MCF 10A (cell line): ENCODE measurements at regions not wholly inside any gene's neighbourhood (a gene's known extent, or its start where the extent isn't known, plus 50 kb on each side); places are given as distances from the start of the nearest gene placed in this dataset.

Experiments
- BruUV-seq: library from RNA; stranded (reverse); fragments of 400-500 nt; replicated peaks from 2 replicates; lab custom pipeline; 2021; lab: Mats Ljungman, UMichigan
- CTCF ChIA-PET: fragments of 300-600 bp; sonication (Branson Sonifier 250); formaldehyde crosslinking; extraction: SDS; loops from one replicate; lab custom pipeline; 2021; ENCODE audit warnings: antibody characterized with exemption, inconsistent platforms; lab: Yijun Ruan, JAX
- POLR2A ChIA-PET: fragments of 300-600, 350-650 bp; sonication (Branson Sonifier 250); formaldehyde crosslinking; extraction: SDS; loops from one replicate; lab custom pipeline; 2020; ENCODE audit warnings: antibody characterized with exemption, inconsistent platforms; lab: Yijun Ruan, JAX
- DNase-seq: peaks from one replicate; pipeline ENCODE4 v3.0.0-alpha.2; 2018; ENCODE audit not compliant: unreplicated experiment
- H3K27ac Mint-ChIP-seq: one replicate; pipeline ENCODE4 v1.8.0; 2022; ENCODE audit warnings: mild to moderate bottlenecking, low read depth, mixed read lengths; ENCODE audit not compliant: unreplicated experiment
- H3K27me3 Mint-ChIP-seq: one replicate; pipeline ENCODE4 v1.8.0; 2022; ENCODE audit warnings: mixed read lengths; ENCODE audit not compliant: insufficient read depth, unreplicated experiment
- H3K36me3 Mint-ChIP-seq: one replicate; pipeline ENCODE4 v1.8.0; 2022; ENCODE audit warnings: mild to moderate bottlenecking, moderate library complexity, mixed read lengths; ENCODE audit not compliant: insufficient read depth, unreplicated experiment
- H3K4me1 Mint-ChIP-seq: one replicate; pipeline ENCODE4 v1.8.0; 2022; ENCODE audit warnings: mixed read lengths; ENCODE audit not compliant: insufficient read depth, unreplicated experiment
- H3K4me3 Mint-ChIP-seq: one replicate; pipeline ENCODE4 v1.8.0; 2022; ENCODE audit warnings: mild to moderate bottlenecking, moderate library complexity, mixed read lengths; ENCODE audit not compliant: unreplicated experiment
- H3K9me3 Mint-ChIP-seq: one replicate; pipeline ENCODE4 v1.8.0; 2022; ENCODE audit warnings: mixed read lengths; ENCODE audit not compliant: unreplicated experiment
- intact Hi-C: fragments of 100-400 bp; cut with micrococcal nuclease; formaldehyde crosslinking; loops from 2 replicates; pipeline ENCODE4 v1.14.1; 2022
- TF ChIP-seq, protein P1 (sequence below): fragments of 200-600 bp; IDR thresholded peaks from one replicate; pipeline ENCODE4 v1.8.0; 2022; ENCODE audit warnings: antibody characterized with exemption, mild to moderate bottlenecking; ENCODE audit not compliant: unreplicated experiment

DNA sequence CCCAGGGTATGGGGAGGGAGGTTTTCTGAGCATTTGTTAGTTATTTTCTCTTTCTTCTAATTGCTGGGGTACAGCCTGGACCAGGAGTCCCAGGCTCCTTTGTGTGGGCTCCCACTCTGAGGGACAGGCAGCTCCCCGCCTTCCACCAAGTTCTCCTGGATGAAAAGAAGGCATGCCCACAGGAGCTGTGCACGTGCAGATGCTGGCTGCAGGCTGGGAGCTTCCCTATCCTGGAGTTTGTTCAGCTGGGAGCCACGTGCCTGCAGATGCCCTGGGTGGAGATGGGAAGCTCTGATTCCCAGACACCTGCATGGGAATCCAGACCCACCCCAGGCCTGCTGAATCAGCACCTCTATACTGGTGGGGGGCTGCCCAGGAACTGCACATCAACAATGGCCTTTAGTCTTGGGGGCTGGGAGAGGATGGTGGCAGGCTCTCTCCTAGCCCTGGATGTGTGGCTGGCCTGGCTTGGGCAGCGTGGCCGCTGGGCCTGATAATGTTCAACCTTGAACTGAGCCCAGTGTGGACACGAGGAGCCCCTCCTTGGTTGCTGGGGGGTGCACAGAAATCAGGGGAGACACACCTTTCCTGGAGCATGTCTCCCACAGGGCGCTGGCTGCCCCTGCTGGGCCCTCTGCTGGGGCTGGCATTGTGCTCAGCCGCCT, 233.6 kb upstream of the HS6ST1 start:
- TF ChIP-seq, protein P1, sequence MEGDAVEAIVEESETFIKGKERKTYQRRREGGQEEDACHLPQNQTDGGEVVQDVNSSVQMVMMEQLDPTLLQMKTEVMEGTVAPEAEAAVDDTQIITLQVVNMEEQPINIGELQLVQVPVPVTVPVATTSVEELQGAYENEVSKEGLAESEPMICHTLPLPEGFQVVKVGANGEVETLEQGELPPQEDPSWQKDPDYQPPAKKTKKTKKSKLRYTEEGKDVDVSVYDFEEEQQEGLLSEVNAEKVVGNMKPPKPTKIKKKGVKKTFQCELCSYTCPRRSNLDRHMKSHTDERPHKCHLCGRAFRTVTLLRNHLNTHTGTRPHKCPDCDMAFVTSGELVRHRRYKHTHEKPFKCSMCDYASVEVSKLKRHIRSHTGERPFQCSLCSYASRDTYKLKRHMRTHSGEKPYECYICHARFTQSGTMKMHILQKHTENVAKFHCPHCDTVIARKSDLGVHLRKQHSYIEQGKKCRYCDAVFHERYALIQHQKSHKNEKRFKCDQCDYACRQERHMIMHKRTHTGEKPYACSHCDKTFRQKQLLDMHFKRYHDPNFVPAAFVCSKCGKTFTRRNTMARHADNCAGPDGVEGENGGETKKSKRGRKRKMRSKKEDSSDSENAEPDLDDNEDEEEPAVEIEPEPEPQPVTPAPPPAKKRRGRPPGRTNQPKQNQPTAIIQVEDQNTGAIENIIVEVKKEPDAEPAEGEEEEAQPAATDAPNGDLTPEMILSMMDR, result no peak
- peaks cover 4% of the 10 kb centered on the region for H3K9me3 Mint-ChIP-seq
- no peaks in the 10 kb centered on the region for H3K27me3 Mint-ChIP-seq
- no TSS peak for BruUV-seq
- no peak overlapping the region for H3K27ac Mint-ChIP-seq
- DNase-seq, result no peak
- H3K4me3 Mint-ChIP-seq, result no peak overlapping the region
- H3K4me1 Mint-ChIP-seq, result no peaks in the 10 kb centered on the region
- ChIA-PET CTCF (no interaction called here), POLR2A (no interaction called here)
- H3K36me3 Mint-ChIP-seq, result no peaks in the 10 kb centered on the region
- intact Hi-C loops, result no loop called here

GRCh38 chr2:128552806-128553551, 234.3 kb upstream of the HS6ST1 start:
- TF ChIP-seq, protein P1, result no peak
- H3K27me3 Mint-ChIP-seq, result no peaks in the 10 kb centered on the region
- intact Hi-C loops, result no loop called here
- H3K9me3 Mint-ChIP-seq, result no peaks in the 10 kb centered on the region
- no peak for DNase-seq
- BruUV-seq, result no TSS peak
- H3K27ac Mint-ChIP-seq, result no peak overlapping the region
- POLR2A ChIA-PET, result no interaction called here
- CTCF ChIA-PET, result no interaction called here
- no peak overlapping the region for H3K4me3 Mint-ChIP-seq
- H3K4me1 Mint-ChIP-seq, result no peaks in the 10 kb centered on the region
- H3K36me3 Mint-ChIP-seq, result no peaks in the 10 kb centered on the region

DNA sequence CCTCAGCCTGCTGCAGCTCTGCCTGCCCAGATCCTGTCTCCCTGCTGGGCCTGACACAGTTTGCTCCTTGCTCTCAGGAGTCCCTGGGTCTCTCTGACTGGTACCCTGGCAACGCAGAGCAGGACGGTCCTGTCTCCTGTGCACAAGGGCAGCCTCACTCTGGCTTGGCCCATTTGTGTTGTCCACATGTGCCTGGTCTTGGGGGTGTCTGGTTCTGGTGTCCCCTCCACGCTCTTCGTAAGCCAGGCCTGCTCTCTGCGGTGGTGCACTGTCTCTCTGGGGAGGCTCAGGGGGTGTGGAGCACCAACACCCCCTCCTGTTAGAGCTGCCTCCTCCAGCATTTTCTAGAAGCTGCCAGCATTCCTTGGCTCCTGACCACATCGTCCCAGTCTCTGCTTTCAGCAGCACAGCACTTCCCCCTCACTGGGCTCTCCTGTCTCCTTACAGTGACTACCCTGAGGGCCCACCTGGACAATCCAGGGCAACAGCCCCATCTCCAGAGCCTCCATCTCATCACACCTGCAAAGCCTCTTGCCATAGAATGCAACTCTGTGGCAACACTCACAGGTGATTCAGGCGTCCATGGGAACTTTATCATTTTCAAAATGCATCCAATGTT, 235.6 kb upstream of the HS6ST1 start:
- no TSS peak for BruUV-seq
- H3K9me3 Mint-ChIP-seq, result no peaks in the 10 kb centered on the region
- H3K4me1 Mint-ChIP-seq, result no peaks in the 10 kb centered on the region
- peaks cover 4% of the 10 kb centered on the region for H3K36me3 Mint-ChIP-seq
- intact Hi-C loops, result no loop called here
- POLR2A ChIA-PET, result no interaction called here
- H3K4me3 Mint-ChIP-seq, result no peak overlapping the region
- no peak for DNase-seq
- CTCF ChIA-PET, result interaction anchor here (0.7 kb wide), 1 partner anchor 12 kb away, joined by 4 read pairs; no protein-coding TSS in a partner anchor
- no peaks in the 10 kb centered on the region for H3K27me3 Mint-ChIP-seq
- TF ChIP-seq, protein P1, result no peak
- no peak overlapping the region for H3K27ac Mint-ChIP-seq

GRCh38 chr2:128555433-128555832, 236.8 kb upstream of the HS6ST1 start:
- intact Hi-C loops, result no loop called here
- DNase-seq, result no peak
- Mint-ChIP-seq H3K4me1 (no peaks in the 10 kb centered on the region), H3K4me3 (no peak overlapping the region), H3K27me3 (no peaks in the 10 kb centered on the region), H3K9me3 (no peaks in the 10 kb centered on the region), H3K36me3 (peaks cover 4% of the 10 kb centered on the region), H3K27ac (no peak overlapping the region)
- BruUV-seq, result no TSS peak
- ChIA-PET POLR2A (no interaction called here), CTCF (interaction anchor here (0.7 kb wide), 1 partner anchor 863 kb away, joined by 3 read pairs; no protein-coding TSS in a partner anchor)
- TF ChIP-seq, protein P1, result no peak
